Transverse colon (tissue), 4 donors: ENCODE measurements at regions not wholly inside any gene's neighbourhood (a gene's known extent, or its start where the extent isn't known, plus 50 kb on each side); places are given as distances from the start of the nearest gene placed in this dataset.

Experiments
- DNase-seq: peaks from one replicate; pipeline ENCODE4 v3.0.0-alpha.2; 2019
- H3K27ac ChIP-seq, 4 donors: fragments of 200-600 bp; sonication (generic); 2 replicates each; pipeline ENCODE4 v1.5.1; 2016 to 2018; ENCODE audit warnings: inconsistent platforms in 4 of 4
- H3K27me3 ChIP-seq: fragments of 200-600 bp; sonication (generic); 2 replicates; pipeline ENCODE4 v1.5.1; 2017; ENCODE audit warnings: inconsistent platforms
- H3K36me3 ChIP-seq, 4 donors: fragments of 200-600 bp; sonication (generic); 2 replicates each; pipeline ENCODE4 v1.5.1; 2017 to 2019; ENCODE audit warnings: inconsistent platforms in 4 of 4
- H3K4me1 ChIP-seq, 4 donors: fragments of 200-600 bp; sonication (generic); 2 replicates each; pipeline ENCODE4 v1.5.1; 2017 to 2020; ENCODE audit warnings: inconsistent platforms in 4 of 4
- H3K4me3 ChIP-seq, 4 donors: fragments of 200-600 bp; sonication (generic); 1 replicate in 1 of 4; 2 replicates in 3 of 4; pipeline versions ENCODE4 v1.5.1 to v1.6.1; 2017 to 2019; ENCODE audit warnings: inconsistent platforms in 4 of 4
- H3K9me3 ChIP-seq, 2 donors: fragments of 200-600 bp; sonication (generic); 2 replicates each; pipeline ENCODE4 v1.5.1; 2017 to 2019; ENCODE audit warnings: inconsistent platforms in 2 of 2
- EP300 ChIP-seq: sonication (generic); formaldehyde crosslinking; IDR thresholded peaks from one replicate; pipeline ENCODE4 v1.6.1; 2017; ENCODE audit warnings: antibody characterized with exemption, low read depth
- POLR2A ChIP-seq: fragments of 450-650 bp; IDR thresholded peaks from one replicate; pipeline ENCODE4 v1.6.1; 2016; ENCODE audit warnings: antibody characterized with exemption, mild to moderate bottlenecking, moderate library complexity
- POLR2AphosphoS5 ChIP-seq, 3 donors: sonication (generic); formaldehyde crosslinking; IDR thresholded peaks; one replicate each; pipeline ENCODE4 v1.6.1; 2016; ENCODE audit warnings: antibody characterized with exemption in 3 of 3
- WGBS, 2 donors: methylation state at CpG; one replicate each; pipeline ENCODE4 v1.1.5; 2018; ENCODE audit warnings: low coverage in 1 of 2; 5-methylcytosine and 5-hydroxymethylcytosine counted together
- in situ Hi-C, 4 donors: fragments of 200-750 bp; cut with MboI; loops; one replicate each; pipeline versions ENCODE4 v1.15.0 to v1.15.1; 2017; ENCODE audit warnings: low sequenced_read_pairs in 3 of 4, low pct_ligation_motif_present in 1 of 4, low pct_unique_long_range_greater_than_20kb in 1 of 4
- intact Hi-C: fragments of 100-400 bp; cut with DNase I; formaldehyde crosslinking; loops from one replicate; pipeline ENCODE4 v1.15.1; 2023; ENCODE audit warnings: low total_unique reads
- TF ChIP-seq, protein P1 (sequence below), 5 experiments: fragments of 200-600 bp in 3 of 5; fragments of 450-650 bp in 2 of 5; sonication (generic) in 3 of 5; IDR thresholded peaks; 1 replicate in 2 of 5; 2 replicates in 3 of 5; pipeline ENCODE4 v1.5.1; 2016 to 2017; ENCODE audit warnings: antibody characterized with exemption in 5 of 5, inconsistent platforms in 3 of 5, mild to moderate bottlenecking in 2 of 5, moderate library complexity in 1 of 5

DNA sequence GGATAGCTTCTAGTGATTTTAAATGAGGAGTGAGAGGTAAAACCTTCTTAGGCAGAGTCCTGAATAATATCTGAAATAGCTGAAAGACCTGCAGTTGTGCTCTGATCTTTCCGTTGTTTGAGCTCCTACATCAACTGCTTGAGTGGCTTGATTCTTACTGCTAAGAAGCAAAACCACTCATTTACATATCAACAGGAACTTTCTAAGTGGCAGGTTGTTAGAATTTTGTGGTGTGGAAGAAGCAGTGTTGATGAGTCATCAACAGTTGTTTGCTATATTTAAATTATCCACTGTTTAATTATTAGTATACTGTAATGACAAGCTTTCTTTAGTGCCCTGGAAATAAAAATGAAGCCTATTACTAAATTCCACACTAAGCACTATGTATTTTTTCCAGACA, 689.5 kb downstream of the DNAJB9 start:
- Histone ChIP-seq H3K27ac (no peak overlapping the region), H3K9me3 (no peaks in the 10 kb centered on the region), H3K4me1 (no peaks in the 10 kb centered on the region), H3K36me3 (no peaks in the 10 kb centered on the region), H3K27me3 (no peaks in the 10 kb centered on the region), H3K4me3 (no peak overlapping the region)
- WGBS, 2 donors = 50 to 55% methylated on average over 1 of the region's 1 CpG
- intact Hi-C loops (no loop called here), in situ Hi-C loops (no loop called here)
- TF ChIP-seq EP300 (no peak), POLR2AphosphoS5 (IDR thresholded peaks at IDR 0.05) (no peak), POLR2A (no peak)
- TF ChIP-seq, protein P1, sequence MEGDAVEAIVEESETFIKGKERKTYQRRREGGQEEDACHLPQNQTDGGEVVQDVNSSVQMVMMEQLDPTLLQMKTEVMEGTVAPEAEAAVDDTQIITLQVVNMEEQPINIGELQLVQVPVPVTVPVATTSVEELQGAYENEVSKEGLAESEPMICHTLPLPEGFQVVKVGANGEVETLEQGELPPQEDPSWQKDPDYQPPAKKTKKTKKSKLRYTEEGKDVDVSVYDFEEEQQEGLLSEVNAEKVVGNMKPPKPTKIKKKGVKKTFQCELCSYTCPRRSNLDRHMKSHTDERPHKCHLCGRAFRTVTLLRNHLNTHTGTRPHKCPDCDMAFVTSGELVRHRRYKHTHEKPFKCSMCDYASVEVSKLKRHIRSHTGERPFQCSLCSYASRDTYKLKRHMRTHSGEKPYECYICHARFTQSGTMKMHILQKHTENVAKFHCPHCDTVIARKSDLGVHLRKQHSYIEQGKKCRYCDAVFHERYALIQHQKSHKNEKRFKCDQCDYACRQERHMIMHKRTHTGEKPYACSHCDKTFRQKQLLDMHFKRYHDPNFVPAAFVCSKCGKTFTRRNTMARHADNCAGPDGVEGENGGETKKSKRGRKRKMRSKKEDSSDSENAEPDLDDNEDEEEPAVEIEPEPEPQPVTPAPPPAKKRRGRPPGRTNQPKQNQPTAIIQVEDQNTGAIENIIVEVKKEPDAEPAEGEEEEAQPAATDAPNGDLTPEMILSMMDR (IDR thresholded peaks at IDR 0.05) = no peak
- no peak for DNase-seq

DNA sequence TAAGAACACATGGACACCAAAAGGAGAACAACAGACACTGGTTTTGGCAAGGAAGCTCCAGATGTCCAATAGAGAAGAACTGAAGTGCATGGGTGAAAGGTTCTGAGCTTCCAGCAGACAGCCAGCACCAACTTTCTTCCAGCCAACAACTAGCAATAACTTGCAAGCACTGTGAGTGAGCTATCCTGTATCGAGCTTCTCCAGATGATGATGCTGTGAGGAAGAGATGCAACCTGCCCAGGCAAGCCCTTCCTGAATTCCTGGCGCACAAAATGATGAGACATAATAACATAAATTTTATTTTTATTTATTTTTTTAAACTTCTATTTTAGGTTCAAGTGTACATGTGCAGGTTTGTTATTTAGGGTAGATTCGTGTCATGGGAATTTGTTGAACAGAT, 692.1 kb downstream of the DNAJB9 start:
- intact Hi-C loops (no loop called here), in situ Hi-C loops (no loop called here)
- TF ChIP-seq POLR2A (no peak), EP300 (no peak), POLR2AphosphoS5 (IDR thresholded peaks at IDR 0.05) (no peak)
- TF ChIP-seq, protein P1 (IDR thresholded peaks at IDR 0.05) = no peak
- Histone ChIP-seq H3K36me3 (no peaks in the 10 kb centered on the region), H3K27ac (no peak overlapping the region), H3K27me3 (no peaks in the 10 kb centered on the region), H3K4me1 (no peaks in the 10 kb centered on the region), H3K4me3 (no peak overlapping the region), H3K9me3 (no peaks in the 10 kb centered on the region)
- whole genome bisulfite sequencing, 2 donors = 66 to 78% methylated on average over 3 of the region's 3 CpGs
- no peak for DNase-seq

DNA sequence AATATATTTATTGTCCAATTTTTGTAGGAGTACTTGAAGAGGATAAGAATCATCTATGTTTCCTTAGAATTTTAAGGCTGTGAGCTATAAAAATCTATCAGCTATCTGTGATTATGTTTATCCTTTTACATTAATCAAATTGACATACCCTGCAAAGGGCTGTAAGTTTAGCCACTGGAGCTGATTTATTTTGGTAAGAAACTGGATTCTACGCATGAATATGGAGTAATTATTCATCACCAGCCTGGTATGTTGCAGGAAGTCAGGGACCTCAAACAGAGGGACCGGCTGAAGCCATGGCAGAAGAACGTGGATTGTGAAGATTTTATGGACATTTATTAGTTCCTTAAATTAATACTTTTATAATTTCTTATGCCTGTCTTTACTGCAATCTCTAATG, 696.9 kb downstream of the DNAJB9 start:
- no peaks in the 10 kb centered on the region for H3K27me3 ChIP-seq
- H3K4me1 ChIP-seq = no peaks in the 10 kb centered on the region
- TF ChIP-seq POLR2A = no peak
- TF ChIP-seq POLR2AphosphoS5 (IDR thresholded peaks at IDR 0.05) = no peak
- TF ChIP-seq, protein P1 (IDR thresholded peaks at IDR 0.05) = no peak
- no peak for TF ChIP-seq EP300
- WGBS, 2 donors = 80 to 86% methylated on average over 2 to 3 of the region's 3 CpGs
- intact Hi-C loops = no loop called here
- no peaks in the 10 kb centered on the region for H3K9me3 ChIP-seq
- H3K27ac ChIP-seq = no peak overlapping the region
- no peak overlapping the region for H3K4me3 ChIP-seq
- DNase-seq = no peak
- in situ Hi-C loops = no loop called here
- no peaks in the 10 kb centered on the region for H3K36me3 ChIP-seq

DNA sequence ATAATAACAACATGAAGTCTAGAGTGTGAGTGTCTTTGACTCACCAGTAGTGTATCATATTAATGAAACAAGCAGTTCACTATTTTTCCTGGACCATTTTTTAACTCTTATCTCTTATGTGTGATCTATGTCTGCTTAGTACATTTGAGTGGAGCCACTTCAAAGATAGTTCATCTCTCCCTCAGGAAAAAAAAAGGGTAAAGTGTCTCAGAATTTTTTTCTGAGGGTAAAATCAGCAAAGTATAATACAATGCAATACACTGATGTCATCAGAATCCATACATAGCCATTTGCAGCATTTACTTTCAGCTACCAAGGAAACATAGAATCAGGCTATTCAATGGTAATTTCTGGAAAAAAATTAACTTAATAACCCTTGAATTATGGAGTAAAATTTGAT, 706.7 kb downstream of the DNAJB9 start:
- H3K4me3 ChIP-seq = no peak overlapping the region
- H3K27me3 ChIP-seq = no peaks in the 10 kb centered on the region
- H3K27ac ChIP-seq = no peak overlapping the region
- DNase-seq = no peak
- no peaks in the 10 kb centered on the region for H3K4me1 ChIP-seq
- no peaks in the 10 kb centered on the region for H3K36me3 ChIP-seq
- in situ Hi-C loops = loop anchor here in 1 of 4 donors (25.0 kb wide), 1 partner anchor 89 kb away; no protein-coding TSS in a partner anchor
- TF ChIP-seq, protein P1 (IDR thresholded peaks at IDR 0.05) = no peak
- TF ChIP-seq EP300 (no peak), POLR2AphosphoS5 (IDR thresholded peaks at IDR 0.05) (no peak), POLR2A (no peak)
- intact Hi-C loops = no loop called here
- no peaks in the 10 kb centered on the region for H3K9me3 ChIP-seq
